Hepatocyte (in vitro differentiated cells): ENCODE measurements at regions not wholly inside any gene's neighbourhood (a gene's known extent, or its start where the extent isn't known, plus 50 kb on each side); places are given as distances from the start of the nearest gene placed in this dataset.
"Not testable (repeated sequence)": the region's sequence is repeated elsewhere in the genome, so short reads cannot be mapped to it uniquely, and the experiment has no call there.

Experiments
- DNase-seq: peaks from one replicate; pipeline ENCODE4 v3.0.0-alpha.2; 2016; ENCODE audit warnings: low spot score
- H2AFZ ChIP-seq: fragments of 200-600 bp; sonication (generic); 2 replicates; pipeline ENCODE4 v1.6.0; 2016; ENCODE audit warnings: antibody characterized with exemption, mild to moderate bottlenecking
- H3K27ac ChIP-seq: fragments of 200-600 bp; sonication (generic); 2 replicates; pipeline ENCODE4 v1.5.1; 2016; ENCODE audit warnings: mild to moderate bottlenecking
- H3K27me3 ChIP-seq: fragments of 200-600 bp; sonication (generic); 2 replicates; pipeline ENCODE4 v1.6.1; 2016
- H3K36me3 ChIP-seq: fragments of 200-600 bp; sonication (generic); replicated peaks from 2 replicates; pipeline ENCODE4 v1.5.1; 2016; ENCODE audit warnings: low read depth; ENCODE audit not compliant: insufficient read depth
- H3K4me1 ChIP-seq: fragments of 200-600 bp; sonication (generic); 2 replicates; pipeline ENCODE4 v1.5.1; 2016; ENCODE audit warnings: mild to moderate bottlenecking, moderate library complexity; ENCODE audit not compliant: insufficient read depth
- H3K4me2 ChIP-seq: fragments of 200-600 bp; sonication (generic); 2 replicates; pipeline ENCODE4 v1.6.0; 2016
- H3K4me3 ChIP-seq: fragments of 200-600 bp; sonication (generic); 2 replicates; pipeline ENCODE4 v1.5.1; 2016; ENCODE audit warnings: mild to moderate bottlenecking
- H3K79me2 ChIP-seq: fragments of 200-600 bp; sonication (generic); 2 replicates; pipeline ENCODE4 v1.6.0; 2017; ENCODE audit warnings: mild to moderate bottlenecking
- H3K9me2 ChIP-seq: fragments of 200-600 bp; sonication (generic); replicated peaks from 2 replicates; pipeline ENCODE4 v1.6.0; 2017; ENCODE audit warnings: mild to moderate bottlenecking; ENCODE audit not compliant: insufficient read depth
- H3K9me3 ChIP-seq: fragments of 200-600 bp; sonication (generic); 2 replicates; pipeline ENCODE4 v1.5.1; 2016; ENCODE audit warnings: low read depth, mild to moderate bottlenecking
- H4K20me1 ChIP-seq: fragments of 200-600 bp; sonication (generic); 2 replicates; pipeline ENCODE4 v1.6.0; 2016; ENCODE audit warnings: mild to moderate bottlenecking; ENCODE audit not compliant: insufficient read depth, poor library complexity, severe bottlenecking
- CTCF ChIP-seq: fragments of 200-600 bp; sonication (generic); IDR thresholded peaks from 2 replicates; pipeline ENCODE4 v1.5.1; 2016; ENCODE audit warnings: antibody characterized with exemption, mild to moderate bottlenecking; ENCODE audit not compliant: poor library complexity
- EZH2 ChIP-seq: fragments of 200-600 bp; sonication (generic); IDR thresholded peaks from 2 replicates; pipeline ENCODE4 v1.6.1; 2016; ENCODE audit warnings: antibody characterized with exemption, mild to moderate bottlenecking, borderline replicate concordance
- EZH2phosphoT487 ChIP-seq: fragments of 200-600 bp; sonication (generic); IDR thresholded peaks from one replicate; pipeline ENCODE4 v1.6.1; 2018; ENCODE audit warnings: antibody characterized with exemption, mild to moderate bottlenecking, low read depth, moderate library complexity; ENCODE audit not compliant: unreplicated experiment, severe bottlenecking
- WGBS: methylation state at CpG from one replicate; pipeline ENCODE4 v1.1.6; 2016; ENCODE audit warnings: low lambda C conversion rate; ENCODE audit errors: missing lambda C conversion rate; 5-methylcytosine and 5-hydroxymethylcytosine counted together

- Histone ChIP-seq H4K20me1 (no peaks in the 10 kb centered on the region), H3K27ac (no peak overlapping the region), H3K9me2 (no peaks in the 10 kb centered on the region), H3K27me3 (no peaks in the 10 kb centered on the region), H3K4me2 (no peak overlapping the region), H3K4me3 (no peak overlapping the region), H2AFZ (no peak overlapping the region), H3K4me1 (no peaks in the 10 kb centered on the region), H3K9me3 (no peaks in the 10 kb centered on the region), H3K79me2 (no peaks in the 10 kb centered on the region), H3K36me3 (no peaks in the 10 kb centered on the region)
- DNase-seq = no peak
- 92% methylated on average over 1 of the region's 1 CpG for WGBS
- TF ChIP-seq EZH2phosphoT487 (no peak), CTCF (no peak), EZH2 (no peak)
Measured at GRCh38 chr7:13757841-13758240, 231.6 kb downstream of the ETV1 start.

- not testable (repeated sequence) for H3K4me1 ChIP-seq, H3K9me3 ChIP-seq, H4K20me1 ChIP-seq, H3K27ac ChIP-seq, H3K27me3 ChIP-seq, H3K4me3 ChIP-seq, H3K36me3 ChIP-seq, H3K79me2 ChIP-seq, H3K4me2 ChIP-seq, H3K9me2 ChIP-seq, DNase-seq, H2AFZ ChIP-seq
- whole genome bisulfite sequencing = 86% methylated on average over 13 of the region's 16 CpGs
Measured at GRCh38 chr7:13765853-13766252, 223.6 kb downstream of the ETV1 start.

GRCh38 chr7:13770305-13770704, 219.2 kb downstream of the ETV1 start:
- no peak for TF ChIP-seq EZH2
- no peak for TF ChIP-seq EZH2phosphoT487
- TF ChIP-seq CTCF = no peak
- 73% methylated on average over 1 of the region's 1 CpG for WGBS
- Histone ChIP-seq H3K36me3 (no peaks in the 10 kb centered on the region), H3K9me3 (no peaks in the 10 kb centered on the region), H3K27me3 (no peaks in the 10 kb centered on the region), H2AFZ (no peak overlapping the region), H3K4me1 (no peaks in the 10 kb centered on the region), H4K20me1 (no peaks in the 10 kb centered on the region), H3K4me2 (no peak overlapping the region), H3K27ac (no peak overlapping the region), H3K4me3 (no peak overlapping the region), H3K9me2 (no peaks in the 10 kb centered on the region), H3K79me2 (no peaks in the 10 kb centered on the region)
- no peak for DNase-seq

GRCh38 chr7:13774976-13775375, 214.5 kb downstream of the ETV1 start:
- no peaks in the 10 kb centered on the region for H3K27me3 ChIP-seq
- no peak overlapping the region for H3K4me3 ChIP-seq
- no peaks in the 10 kb centered on the region for H3K4me1 ChIP-seq
- H3K79me2 ChIP-seq = no peaks in the 10 kb centered on the region
- TF ChIP-seq CTCF (no peak), EZH2 (no peak), EZH2phosphoT487 (no peak)
- no peaks in the 10 kb centered on the region for H3K36me3 ChIP-seq
- 92% methylated on average over 2 of the region's 2 CpGs for WGBS
- H3K9me3 ChIP-seq = no peaks in the 10 kb centered on the region
- H3K27ac ChIP-seq = no peak overlapping the region
- H2AFZ ChIP-seq = no peak overlapping the region
- H4K20me1 ChIP-seq = no peaks in the 10 kb centered on the region
- no peaks in the 10 kb centered on the region for H3K9me2 ChIP-seq
- H3K4me2 ChIP-seq = no peak overlapping the region
- DNase-seq = no peak
